NCI-H1436 (cell line): ENCODE measurements at regions not wholly inside any gene's neighbourhood (a gene's known extent, or its start where the extent isn't known, plus 50 kb on each side); places are given as distances from the start of the nearest gene placed in this dataset.
"Not testable (repeated sequence)": the region's sequence is repeated elsewhere in the genome, so short reads cannot be mapped to it uniquely, and the experiment has no call there.

Experiments
- DNase-seq: peaks from one replicate; lab custom pipeline; 2025; lab: John Stamatoyannopoulos, UW

DNA sequence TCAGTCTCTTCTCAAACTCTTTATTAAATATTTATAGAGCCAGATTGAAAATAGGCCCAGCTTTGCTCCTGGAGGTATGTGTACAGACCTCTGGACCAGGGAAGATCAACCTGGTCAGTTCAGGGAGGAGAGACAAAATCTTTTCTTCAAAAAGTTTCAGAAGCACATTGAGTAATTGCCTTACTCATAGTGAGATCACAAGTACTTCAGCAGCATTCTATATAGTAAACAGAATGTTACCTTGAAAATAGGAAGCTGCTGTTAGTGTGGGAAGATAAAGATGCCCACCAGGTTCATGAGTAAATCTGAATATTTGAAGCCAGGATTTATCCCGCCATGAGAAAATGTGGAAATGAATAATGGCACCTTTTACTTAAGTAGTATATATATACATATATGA lies 665.9 kb upstream of the CITED2 start:
- no peak for DNase-seq

DNA sequence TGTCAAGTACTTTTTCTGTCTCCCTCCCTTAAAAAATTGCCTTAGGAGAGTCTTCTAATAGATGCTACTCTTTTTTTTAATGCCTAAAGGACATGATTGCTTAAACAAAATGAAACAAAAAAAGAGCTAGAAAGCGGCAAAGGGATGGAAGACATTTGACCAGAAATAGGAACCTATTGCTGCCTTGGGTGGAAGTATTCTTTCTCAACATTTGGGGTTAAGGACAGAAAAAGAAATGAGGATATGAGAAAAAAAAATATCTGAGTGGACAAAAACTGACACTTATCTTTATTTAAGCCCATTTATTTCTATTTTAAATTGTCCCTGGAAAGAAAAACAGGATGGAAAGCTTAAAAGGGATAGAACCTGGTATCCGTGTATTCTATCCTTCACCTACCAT lies 664.9 kb upstream of the CITED2 start:
- no peak for DNase-seq

DNA sequence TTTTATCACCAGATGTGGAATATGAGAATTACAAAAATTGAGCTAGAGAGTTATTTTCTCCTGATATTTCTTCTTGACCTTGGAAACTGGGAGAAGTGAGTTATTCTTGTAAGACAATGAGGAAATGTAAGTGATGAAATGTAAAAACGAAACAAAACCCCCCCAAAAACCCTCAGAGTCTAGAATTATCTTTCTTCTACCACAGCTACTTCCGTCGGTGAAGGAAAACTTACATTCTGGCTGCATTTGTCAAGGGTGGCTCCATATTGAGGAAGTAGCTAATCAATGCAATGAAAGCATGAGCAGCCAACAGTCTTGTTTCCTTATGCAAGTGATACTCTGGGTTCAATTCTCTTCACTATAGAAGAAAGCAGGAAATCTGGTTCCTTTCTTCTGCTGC lies 661.7 kb upstream of the CITED2 start:
- DNase-seq = no peak

DNA sequence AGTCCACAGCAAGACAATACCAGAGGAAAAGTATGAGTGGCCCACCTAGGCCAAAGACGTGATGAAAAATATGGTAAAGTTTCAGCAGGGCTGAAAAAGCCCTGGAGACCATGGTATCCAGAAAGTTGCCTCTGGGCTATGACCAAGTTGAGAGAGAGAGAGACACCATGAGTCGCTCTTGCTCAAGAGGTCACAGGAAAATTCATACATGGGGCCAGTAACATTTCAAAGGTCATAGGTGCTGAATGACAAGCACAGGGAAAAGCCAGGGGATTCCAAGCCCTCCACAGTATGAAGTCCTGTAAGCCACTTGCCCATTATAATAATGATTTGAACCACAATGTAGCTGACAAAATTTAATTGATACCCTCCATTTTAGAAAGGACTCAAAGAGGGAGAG lies 657.7 kb upstream of the CITED2 start:
- no peak for DNase-seq

DNA sequence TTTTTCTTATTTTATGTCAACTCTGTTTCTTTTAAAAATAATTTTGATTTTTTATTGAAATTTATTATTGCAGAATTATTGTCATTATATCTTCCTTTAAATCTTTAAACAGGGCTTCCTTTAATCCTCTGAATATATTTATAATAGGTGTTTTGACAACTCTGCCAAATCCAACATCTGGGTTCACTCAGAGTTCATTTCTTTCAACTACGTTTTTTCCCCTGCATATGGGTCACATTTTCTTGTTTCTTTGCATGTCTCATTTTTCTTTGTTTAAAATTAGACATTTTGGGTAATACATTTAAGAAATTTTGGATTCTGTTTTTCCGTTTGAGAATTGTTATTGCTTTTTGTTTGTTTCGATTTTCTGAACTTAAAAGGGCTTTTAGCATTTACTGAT lies 655.1 kb upstream of the CITED2 start:
- DNase-seq = no peak

DNA sequence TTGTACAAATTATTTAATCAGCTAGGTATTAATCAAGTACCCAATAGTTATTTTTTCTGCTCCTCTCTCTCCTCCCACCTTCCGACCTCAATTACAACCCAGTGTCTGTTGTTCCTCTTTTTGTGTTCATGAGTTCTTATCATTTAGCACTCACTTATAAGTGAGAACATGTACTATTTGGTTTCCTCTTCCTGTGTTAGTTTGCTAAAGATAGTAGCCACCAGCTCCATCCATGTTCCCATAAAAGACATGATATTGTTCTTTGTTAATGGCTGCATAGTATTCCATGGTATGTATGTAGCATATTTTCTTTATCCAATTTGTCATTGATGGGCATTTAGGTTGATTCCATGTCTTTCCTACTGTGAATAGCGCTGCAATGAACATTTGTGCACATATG lies 652.8 kb upstream of the CITED2 start:
- no peak for DNase-seq

DNA sequence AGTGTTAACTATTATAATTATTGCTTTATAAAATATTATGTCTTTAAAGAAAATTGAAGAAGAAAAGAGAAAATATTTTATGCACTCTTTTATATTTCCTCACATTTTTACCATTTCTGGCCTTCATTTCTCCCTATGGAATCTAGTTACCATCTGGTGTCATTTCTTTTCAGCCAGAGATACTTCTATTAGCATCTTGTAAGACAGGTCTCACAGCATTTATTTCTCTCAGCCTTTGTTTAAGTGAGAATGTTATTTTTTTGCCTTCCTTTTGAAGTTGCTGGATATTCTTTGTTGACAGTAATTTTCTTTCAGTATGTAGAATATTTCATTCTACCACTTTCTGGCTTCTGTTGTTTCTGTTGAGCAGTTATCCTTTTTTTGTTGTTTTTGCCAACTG lies 652.1 kb upstream of the CITED2 start:
- no peak for DNase-seq

DNA sequence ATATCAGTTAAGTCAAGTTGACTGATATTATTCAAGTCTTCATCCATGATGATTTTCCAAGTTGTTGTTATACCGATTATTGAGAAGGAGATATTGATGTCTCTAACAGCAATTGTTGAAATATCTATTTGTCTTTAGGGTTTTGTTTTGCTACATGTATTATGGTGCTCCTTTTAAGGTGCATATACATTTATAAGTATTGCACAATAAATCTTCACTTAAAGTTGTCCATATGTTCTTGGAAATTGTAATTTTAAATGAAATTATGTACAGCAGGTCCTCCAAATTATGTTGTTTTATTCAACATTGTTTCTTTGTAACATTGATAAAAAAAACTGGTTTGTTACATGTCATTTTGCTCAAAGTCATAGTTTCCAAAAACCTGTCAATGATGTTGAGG lies 650.7 kb upstream of the CITED2 start:
- DNase-seq = no peak

DNA sequence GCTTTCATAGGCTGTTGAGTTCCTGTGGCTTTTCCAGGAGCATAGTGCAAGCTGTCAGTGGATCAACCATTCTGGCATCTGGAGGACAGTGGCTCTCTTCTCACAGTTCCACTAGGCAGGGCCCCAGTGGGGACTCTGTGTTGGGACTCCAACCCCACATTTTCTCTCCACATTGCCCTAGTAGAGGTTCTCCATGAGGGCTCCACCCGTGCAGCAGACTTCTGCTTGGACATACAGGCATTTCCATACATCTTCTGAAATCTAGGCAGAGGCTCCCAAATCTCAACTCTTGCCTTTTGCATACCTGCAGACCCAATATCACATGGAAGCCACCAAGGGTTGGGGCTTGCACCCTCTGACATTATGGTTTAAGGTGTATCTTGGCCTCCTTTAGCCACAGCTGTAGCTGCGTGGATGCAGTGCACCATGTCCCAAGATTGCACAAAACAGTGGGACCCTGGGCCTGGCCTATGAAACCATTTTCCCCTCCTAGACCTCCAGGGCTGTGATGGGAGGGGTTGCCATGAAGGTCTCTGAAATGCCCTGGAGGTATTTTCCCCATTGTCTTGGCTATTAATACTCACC lies 645.9 kb upstream of the CITED2 start:
- DNase-seq = no peak

DNA sequence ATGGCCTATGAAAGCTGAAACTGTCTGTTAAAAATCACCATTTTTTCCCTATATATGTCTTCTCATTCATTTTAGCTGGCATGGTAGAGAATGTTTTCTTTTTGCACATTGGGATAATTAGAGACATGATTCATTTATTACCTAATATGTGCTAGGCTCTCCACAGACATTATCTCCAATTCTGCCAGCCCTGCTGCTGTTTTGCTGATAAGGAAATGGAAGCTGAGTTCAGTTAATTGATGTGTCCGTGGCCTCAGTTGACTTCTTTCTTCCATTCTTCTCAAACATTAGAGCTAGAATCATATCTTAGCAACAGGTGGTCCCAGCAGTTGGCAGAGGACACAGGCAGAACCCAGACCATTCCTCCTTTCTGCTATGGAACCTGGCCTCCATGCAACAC lies 644.1 kb upstream of the CITED2 start:
- DNase-seq = no peak

DNA sequence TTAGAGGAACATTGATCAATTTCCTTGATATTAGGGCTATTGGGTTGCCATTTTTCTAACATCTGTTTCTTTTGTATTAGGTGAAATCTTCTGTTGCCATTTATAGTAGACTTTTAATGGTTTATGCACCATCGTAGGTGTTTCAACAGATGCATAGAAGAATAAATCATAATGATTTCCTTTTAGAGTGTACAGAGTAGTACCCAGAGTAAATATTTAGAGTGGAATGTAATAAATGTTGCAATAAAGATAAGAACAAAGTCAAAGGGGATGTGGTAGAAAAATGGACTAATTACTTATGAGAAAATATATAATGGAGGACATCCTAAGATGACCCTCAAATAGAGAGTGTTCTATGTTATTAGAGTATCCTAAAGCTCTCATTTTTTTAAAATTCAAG lies 643.0 kb upstream of the CITED2 start:
- DNase-seq = no peak

DNA sequence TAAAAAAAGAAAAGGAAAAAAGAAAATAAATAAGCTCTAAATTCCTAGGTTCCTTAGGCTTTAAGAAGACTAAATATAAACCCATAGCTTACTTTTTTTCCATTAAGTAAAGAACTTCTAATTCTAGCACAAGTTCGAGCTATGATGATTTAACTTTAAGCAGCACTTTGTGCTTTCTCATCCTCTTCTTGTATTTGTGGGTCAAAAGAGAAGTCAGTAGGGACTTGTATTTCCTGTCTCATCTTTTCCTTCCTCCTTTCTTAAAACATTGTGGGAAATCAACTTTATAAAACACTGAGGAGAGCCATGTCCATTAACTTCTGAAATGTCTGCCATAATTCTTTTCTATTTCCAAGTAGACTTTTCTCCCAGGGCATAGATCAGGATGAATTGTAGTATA lies 637.7 kb upstream of the CITED2 start:
- DNase-seq = no peak

DNA sequence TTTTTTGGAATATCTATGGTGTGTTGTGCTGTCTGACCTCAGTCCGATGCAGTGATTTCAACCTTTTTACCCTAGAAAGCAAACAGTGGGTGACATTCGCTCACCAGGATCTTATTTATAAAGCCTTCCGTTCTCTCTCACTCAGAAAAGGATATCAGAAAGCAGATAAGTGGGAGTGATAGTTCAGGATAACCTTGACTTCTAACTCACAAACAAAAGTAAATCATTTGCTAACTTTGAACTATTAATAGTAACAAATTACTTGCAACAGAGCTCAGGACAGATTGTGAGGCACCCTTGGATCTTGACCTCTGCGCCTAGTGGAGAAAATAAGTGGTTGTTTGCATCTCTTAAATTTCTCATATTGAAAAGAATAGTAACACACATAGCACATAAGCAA lies 637.1 kb upstream of the CITED2 start:
- DNase-seq = no peak

DNA sequence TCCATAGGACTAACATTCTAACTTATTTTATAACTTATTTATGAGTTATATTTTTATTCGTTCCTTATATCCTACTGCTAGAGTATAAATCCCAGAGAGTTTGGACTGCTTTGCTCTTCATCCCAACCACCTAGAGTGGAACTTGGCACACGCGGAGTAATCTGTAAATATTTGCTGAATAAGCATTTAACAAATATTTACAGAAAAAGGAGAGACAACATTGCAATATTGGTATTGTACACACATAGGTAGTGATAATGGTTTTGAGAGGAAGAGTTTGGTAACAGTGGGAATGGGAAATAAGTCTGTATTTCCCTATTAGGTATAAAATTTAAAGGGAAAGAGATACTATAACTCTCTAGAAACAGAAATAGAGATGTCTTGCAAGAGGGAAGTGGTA lies 634.8 kb upstream of the CITED2 start:
- DNase-seq = no peak

DNA sequence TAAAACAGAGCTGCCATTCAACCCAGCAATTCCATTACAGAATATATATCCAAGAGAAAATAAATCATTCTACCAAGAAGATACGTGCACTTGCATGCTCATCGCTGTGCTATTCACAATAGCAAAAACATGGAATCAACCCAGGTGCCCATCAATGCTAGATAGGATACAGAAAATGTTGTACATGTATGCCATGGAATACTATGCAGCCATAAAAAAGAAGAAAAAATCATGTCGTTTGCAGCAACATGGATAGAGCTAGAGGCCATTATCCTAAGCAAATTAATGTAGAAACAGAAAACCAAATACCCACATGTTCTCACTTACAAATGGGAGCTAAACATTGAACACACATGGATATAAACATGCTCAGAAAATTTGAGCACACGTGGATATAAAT lies 633.1 kb upstream of the CITED2 start:
- DNase-seq = no peak

DNA sequence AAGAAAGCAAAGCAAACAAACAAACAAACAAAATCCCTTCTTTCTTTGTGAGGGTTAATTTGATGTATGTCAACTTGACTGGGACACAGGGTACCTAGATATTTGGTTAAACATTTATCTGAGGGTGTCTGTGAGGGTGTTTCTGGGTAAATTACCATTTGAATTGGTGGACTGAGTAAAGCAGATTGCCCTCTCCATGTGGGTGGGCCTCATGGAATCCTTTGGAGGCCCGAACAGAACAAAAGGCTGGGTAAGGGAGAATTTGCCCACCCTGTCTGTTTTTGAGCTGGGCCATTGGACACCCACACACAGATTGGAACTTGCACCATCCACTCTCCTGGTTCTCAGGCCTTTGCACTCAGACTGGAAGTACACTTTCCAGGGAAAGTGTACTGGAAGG lies 628.8 kb upstream of the CITED2 start:
- no peak for DNase-seq

DNA sequence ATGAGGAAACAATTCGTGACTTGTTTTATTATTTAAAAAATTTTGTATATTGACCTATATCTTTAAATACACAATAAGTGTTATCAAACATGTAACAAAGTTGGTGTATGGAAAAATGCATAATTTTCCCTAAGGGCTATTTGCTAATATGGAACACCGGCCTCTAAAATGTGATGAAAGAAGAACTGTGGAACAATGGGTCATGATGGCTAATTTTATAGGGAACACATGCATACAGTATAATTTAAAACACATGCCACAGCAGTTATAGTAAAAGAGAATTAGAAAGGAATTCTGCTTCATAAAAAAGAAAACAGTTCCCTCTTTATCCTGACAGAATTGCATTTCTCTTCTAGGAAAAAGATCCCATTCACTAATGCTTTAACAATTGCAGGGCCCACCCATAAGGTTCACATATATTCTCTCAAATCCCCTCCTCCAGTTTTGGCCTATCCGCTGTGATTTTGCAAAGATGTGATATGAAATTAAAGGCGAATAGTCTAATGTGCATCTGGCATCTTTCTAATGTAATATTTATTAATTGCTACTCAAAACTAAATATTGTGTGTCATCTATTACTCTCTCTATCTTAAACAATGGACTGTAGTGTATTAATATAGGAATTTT lies 628.1 kb upstream of the CITED2 start:
- DNase-seq = no peak

DNA sequence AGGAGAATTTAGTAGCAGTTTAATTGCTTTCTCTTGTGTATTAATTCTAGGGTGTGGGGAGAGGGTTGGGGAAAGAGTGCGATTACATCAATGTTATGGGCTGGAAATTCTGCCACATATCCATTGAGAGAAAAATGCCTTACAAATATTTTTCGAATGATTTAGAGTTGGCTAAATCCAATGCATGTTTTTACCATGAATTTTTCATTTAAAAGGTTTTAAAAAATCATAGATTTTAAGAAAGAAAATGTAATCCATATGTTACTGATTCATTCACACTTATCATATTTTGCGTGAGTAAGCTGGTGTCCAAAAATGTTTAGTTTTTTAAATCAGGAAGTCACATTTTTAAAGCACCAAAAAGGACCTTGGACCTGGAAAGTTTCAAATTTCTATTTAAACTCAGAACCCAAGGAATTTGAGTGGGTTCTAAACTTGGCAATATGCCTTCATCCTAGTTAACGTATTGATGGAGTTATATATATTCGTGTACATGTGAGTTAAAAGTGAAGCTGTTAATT lies 627.4 kb upstream of the CITED2 start:
- DNase-seq = no peak

DNA sequence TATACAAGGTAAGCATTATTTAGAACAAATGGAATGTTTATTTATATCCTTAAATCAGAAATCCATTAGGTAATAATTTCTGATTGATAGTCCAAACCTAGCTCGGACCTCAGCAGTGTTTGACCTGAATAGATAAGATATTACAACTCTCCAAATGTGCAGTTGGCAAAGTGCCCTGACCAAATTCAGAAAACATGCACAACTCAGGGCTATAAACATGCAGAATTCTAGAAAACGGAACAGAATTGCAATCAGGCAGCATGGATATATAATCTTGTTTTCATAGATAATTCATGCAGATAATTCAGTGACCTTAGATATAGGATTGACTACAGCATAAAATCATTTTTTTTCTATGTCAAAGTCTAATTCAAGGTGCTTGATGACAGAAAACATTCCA lies 626.6 kb upstream of the CITED2 start:
- DNase-seq = no peak

DNA sequence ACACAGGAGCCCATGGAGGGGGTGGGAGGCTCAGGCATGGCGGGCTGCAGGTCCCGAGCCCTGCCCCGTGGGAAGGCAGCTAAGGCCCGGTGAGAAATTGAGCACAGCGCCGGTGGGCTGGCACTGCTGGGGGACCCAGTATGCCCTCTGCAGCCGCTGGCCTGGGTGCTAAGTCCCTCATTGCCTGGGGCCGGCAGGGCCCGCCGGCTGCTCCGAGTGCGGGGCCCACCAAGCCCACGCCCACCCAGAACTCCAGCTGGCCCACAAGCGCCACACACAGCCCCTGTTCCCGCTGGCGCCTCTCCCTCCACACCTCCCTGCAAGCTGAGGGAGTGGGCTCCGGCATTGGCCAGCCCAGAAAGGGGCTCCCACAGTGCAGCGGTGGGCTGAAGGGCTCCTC lies 625.2 kb upstream of the CITED2 start:
- DNase-seq = not testable (repeated sequence)

DNA sequence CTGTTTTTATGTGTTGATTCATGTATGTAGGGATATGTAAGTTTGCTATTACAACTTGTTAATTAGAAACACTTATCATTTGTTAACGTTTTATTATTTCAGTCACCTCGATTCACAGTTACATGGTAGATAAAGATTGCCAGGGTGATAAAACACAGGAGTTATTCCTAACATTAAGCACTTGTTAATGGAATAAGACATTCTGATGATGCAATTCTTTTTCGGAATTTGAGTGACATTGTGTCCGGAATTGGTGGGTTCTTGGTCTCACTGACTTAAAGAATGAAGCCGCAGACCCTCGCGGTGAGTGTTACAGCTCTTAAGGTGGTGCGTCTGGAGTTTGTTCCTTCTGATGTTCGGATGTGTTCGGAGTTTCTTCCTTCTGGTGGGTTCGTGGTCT lies 624.0 kb upstream of the CITED2 start:
- not testable (repeated sequence) for DNase-seq

DNA sequence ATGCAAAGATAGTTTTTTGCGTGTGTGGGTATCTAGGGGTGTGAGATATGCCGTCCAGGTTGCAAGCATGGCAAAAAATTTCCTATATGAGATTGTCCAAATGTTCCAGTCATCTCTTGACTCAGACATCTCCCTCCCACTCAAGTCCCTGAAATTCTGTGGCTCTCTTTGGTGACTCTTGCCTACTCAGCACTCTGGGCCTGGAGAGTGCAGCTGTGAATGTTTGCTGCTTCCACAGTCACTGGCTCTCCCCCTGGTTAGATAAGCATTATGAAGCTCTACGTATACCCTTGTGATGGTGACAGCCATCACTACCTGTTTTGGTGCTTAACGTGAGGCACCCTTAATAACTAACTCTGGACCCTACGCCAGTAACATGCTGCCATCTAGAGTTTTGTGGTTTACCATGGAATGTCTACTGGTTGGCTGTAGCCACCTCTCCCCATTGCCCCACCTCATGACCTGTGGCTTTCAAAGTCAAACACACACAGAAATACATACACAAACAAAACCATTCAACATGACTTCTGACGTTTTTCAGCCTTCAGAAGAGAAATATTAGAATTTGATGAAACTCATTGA lies 621.9 kb upstream of the CITED2 start:
- DNase-seq = no peak

DNA sequence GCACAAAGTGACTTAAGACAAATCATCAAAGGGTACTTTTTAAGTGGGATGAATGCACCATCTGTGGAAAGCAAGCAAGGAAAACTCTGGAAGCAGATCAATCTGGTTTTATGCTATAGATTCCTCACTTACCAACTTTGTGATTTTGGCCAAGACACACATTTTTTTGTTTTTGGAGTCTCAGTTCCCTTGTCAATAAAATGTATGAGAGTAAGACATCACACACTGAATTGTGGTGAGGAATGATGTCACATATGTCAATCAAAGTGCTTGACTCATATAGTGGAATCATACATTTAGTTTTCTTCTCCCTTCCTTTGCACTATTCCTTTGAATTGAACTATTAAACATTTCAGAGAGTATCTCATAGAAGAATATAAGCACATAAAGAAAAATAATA lies 620.5 kb upstream of the CITED2 start:
- DNase-seq = no peak
